GM18505 (cell line): ENCODE measurements at regions not wholly inside any gene's neighbourhood (a gene's known extent, or its start where the extent isn't known, plus 50 kb on each side); places are given as distances from the start of the nearest gene placed in this dataset.

Experiments
- ATAC-seq: cut with Tn5 transposase; IDR thresholded peaks from one replicate; pipeline ENCODE4 v1.9.1; 2021; ENCODE audit not compliant: unreplicated experiment
- POLR2A ChIP-seq: IDR thresholded peaks from 4 replicates; pipeline ENCODE4 v1.6.1; 2011; ENCODE audit warnings: borderline replicate concordance; ENCODE audit not compliant: insufficient read depth, insufficient read length; ENCODE audit errors: extremely low read depth

- no peak for TF ChIP-seq POLR2A
- no peak for ATAC-seq
These were observed 140.3 kb downstream of the PDHA2 start for GRCh38 chr4:95979961-95980876.

- no peak for TF ChIP-seq POLR2A
- no peak for ATAC-seq
These were observed 141.0 kb downstream of the PDHA2 start for GRCh38 chr4:95980877-95981360.

- ATAC-seq, result no peak
- no peak for TF ChIP-seq POLR2A
These were observed 141.7 kb downstream of the PDHA2 start for GRCh38 chr4:95981591-95981990.

- TF ChIP-seq POLR2A, result no peak
- no peak for ATAC-seq
These were observed 142.6 kb downstream of the PDHA2 start for GRCh38 chr4:95982516-95982915.

GRCh38 chr4:95984081-95984480, 144.2 kb downstream of the PDHA2 start:
- no peak for ATAC-seq

GRCh38 chr4:95985051-95985450, 145.2 kb downstream of the PDHA2 start:
- no peak for ATAC-seq
- no peak for TF ChIP-seq POLR2A

More at GRCh38 chr4:95984081-95984480, 144.2 kb downstream of the PDHA2 start:
- no peak for TF ChIP-seq POLR2A

- no peak for ATAC-seq
- no peak for TF ChIP-seq POLR2A
These were observed 146.1 kb downstream of the PDHA2 start for GRCh38 chr4:95985791-95986550.

- no peak for TF ChIP-seq POLR2A
These were observed 148.0 kb downstream of the PDHA2 start for GRCh38 chr4:95987851-95988250.

GRCh38 chr4:95998311-95998710, 158.4 kb downstream of the PDHA2 start:
- no peak for TF ChIP-seq POLR2A

More at GRCh38 chr4:95987851-95988250, 148.0 kb downstream of the PDHA2 start:
- ATAC-seq, result no peak

GRCh38 chr4:96003951-96004740, 164.3 kb downstream of the PDHA2 start:
- no peak for ATAC-seq
- no peak for TF ChIP-seq POLR2A

More at GRCh38 chr4:95998311-95998710, 158.4 kb downstream of the PDHA2 start:
- no peak for ATAC-seq

GRCh38 chr4:96009427-96010119, 169.7 kb downstream of the PDHA2 start:
- TF ChIP-seq POLR2A, result no peak
- ATAC-seq, result no peak

GRCh38 chr4:96012687-96013086, 172.8 kb downstream of the PDHA2 start:
- TF ChIP-seq POLR2A, result no peak
- ATAC-seq, result no peak
